ENCODE measurements at regions not wholly inside any gene's neighbourhood (a gene's known extent, or its start where the extent isn't known, plus 50 kb on each side); places are given as distances from the start of the nearest gene placed in this dataset.

- no peak for TF ChIP-seq CTCF (IDR thresholded peaks at IDR 0.05)
Observed at GRCh38 chr7:130852867-130853266, 118.9 kb upstream of the KLF14 start.

- no peak for TF ChIP-seq CTCF (IDR thresholded peaks at IDR 0.05)
Observed at GRCh38 chr7:130853503-130854279, 119.7 kb upstream of the KLF14 start.

GRCh38 chr7:130854481-130854880 is 120.5 kb upstream of the KLF14 start:
- no peak for TF ChIP-seq CTCF (IDR thresholded peaks at IDR 0.05)

- no peak for TF ChIP-seq CTCF (IDR thresholded peaks at IDR 0.05)
Observed at GRCh38 chr7:130856866-130857265, 122.9 kb upstream of the KLF14 start.

GRCh38 chr7:130865408-130866236 is 131.6 kb upstream of the KLF14 start:
- no peak for TF ChIP-seq CTCF (IDR thresholded peaks at IDR 0.05)

GRCh38 chr7:130867039-130867438 is 133.0 kb upstream of the KLF14 start:
- TF ChIP-seq CTCF (IDR thresholded peaks at IDR 0.05): no peak

GRCh38 chr7:130867581-130868136 is 133.7 kb upstream of the KLF14 start:
- no peak for TF ChIP-seq CTCF (IDR thresholded peaks at IDR 0.05)

All from LNCAP (cell line).